ENCODE measurements at regions not wholly inside any gene's neighbourhood (a gene's known extent, or its start where the extent isn't known, plus 50 kb on each side); places are given as distances from the start of the nearest gene placed in this dataset.

GRCh38 chr9:81047280-81047679 is 642.1 kb downstream of the TLE1 start:
- TF ChIP-seq CTCF (IDR thresholded peaks at IDR 0.05; ENCODE audit: low read depth, low read length, poor library complexity, severe bottlenecking) (no peak), EZH2phosphoT487 (IDR thresholded peaks at IDR 0.05; ENCODE audit: borderline replicate concordance, low read length) (no peak)
